Osteoblast (primary cell): ENCODE measurements at regions not wholly inside any gene's neighbourhood (a gene's known extent, or its start where the extent isn't known, plus 50 kb on each side); places are given as distances from the start of the nearest gene placed in this dataset.

Experiments
- DNase-seq: peaks from one replicate; pipeline ENCODE4 v3.0.0; 2011; ENCODE audit warnings: low spot score, mixed read lengths; ENCODE audit not compliant: insufficient read length; ENCODE audit errors: missing footprints
- H2AFZ ChIP-seq: 2 replicates; pipeline ENCODE4 v1.6.0; 2011; ENCODE audit warnings: mild to moderate bottlenecking, low read length
- H3K27ac ChIP-seq: 2 replicates; pipeline ENCODE4 v1.5.1; 2011; ENCODE audit warnings: mild to moderate bottlenecking, low read depth, low read length, moderate library complexity
- H3K27me3 ChIP-seq: 2 replicates; pipeline ENCODE4 v1.6.0; 2012; ENCODE audit warnings: mild to moderate bottlenecking, control low read depth, inconsistent platforms, low read length, moderate library complexity; ENCODE audit not compliant: insufficient read depth
- H3K36me3 ChIP-seq: 2 replicates; pipeline ENCODE4 v1.5.1; 2011; ENCODE audit warnings: mild to moderate bottlenecking, low read length, control low read depth, moderate library complexity; ENCODE audit not compliant: insufficient read depth
- H3K4me1 ChIP-seq: 2 replicates; pipeline ENCODE4 v1.5.1; 2011; ENCODE audit warnings: mild to moderate bottlenecking, low read length, control low read depth, moderate library complexity; ENCODE audit not compliant: insufficient read depth
- H3K4me2 ChIP-seq: 2 replicates; pipeline ENCODE4 v1.6.0; 2011; ENCODE audit warnings: mild to moderate bottlenecking, low read length; ENCODE audit not compliant: insufficient read depth
- H3K4me3 ChIP-seq: fragments of 200-600 bp; sonication (generic); 3 replicates; pipeline ENCODE4 v1.5.1; 2012; ENCODE audit warnings: mild to moderate bottlenecking, low read length, inconsistent platforms; ENCODE audit not compliant: insufficient read depth
- H3K79me2 ChIP-seq: 2 replicates; pipeline ENCODE4 v1.6.0; 2012; ENCODE audit warnings: mild to moderate bottlenecking, low read length, control low read depth, inconsistent platforms; ENCODE audit not compliant: insufficient read depth
- H3K9me3 ChIP-seq: 2 replicates; pipeline ENCODE4 v1.5.1; 2011; ENCODE audit warnings: low read depth, low read length, control low read depth
- H4K20me1 ChIP-seq: 2 replicates; pipeline ENCODE4 v1.6.0; 2012; ENCODE audit warnings: mild to moderate bottlenecking, low read length, control low read depth; ENCODE audit not compliant: insufficient read depth
- TF ChIP-seq, protein P1 (sequence below): IDR thresholded peaks from 2 replicates; pipeline ENCODE4 v1.5.1; 2011; ENCODE audit warnings: mild to moderate bottlenecking, low read depth, low read length, moderate library complexity; ENCODE audit errors: extremely low read depth

DNA sequence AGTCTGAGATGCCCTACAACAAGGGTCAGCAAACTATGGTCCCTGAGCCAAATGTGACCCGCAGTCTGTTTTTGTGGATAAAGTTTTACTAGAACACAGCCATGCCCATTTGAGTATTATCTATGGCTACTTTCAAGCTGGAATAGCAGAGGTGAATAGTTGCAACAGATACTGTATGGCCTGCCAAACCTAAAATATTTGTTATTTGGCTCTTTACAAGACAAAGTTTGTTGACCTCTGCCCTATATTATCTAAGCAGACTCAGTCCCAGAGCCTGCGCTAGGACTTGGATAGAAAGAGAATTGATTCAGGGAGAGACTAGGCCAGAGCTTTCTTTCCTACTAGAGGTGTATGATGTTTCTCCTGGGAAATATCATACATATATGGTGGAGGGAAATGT is 81.7 kb upstream of the NMNAT3 start:
- no peak overlapping the region for H3K4me2 ChIP-seq
- DNase-seq, result no peak

DNA sequence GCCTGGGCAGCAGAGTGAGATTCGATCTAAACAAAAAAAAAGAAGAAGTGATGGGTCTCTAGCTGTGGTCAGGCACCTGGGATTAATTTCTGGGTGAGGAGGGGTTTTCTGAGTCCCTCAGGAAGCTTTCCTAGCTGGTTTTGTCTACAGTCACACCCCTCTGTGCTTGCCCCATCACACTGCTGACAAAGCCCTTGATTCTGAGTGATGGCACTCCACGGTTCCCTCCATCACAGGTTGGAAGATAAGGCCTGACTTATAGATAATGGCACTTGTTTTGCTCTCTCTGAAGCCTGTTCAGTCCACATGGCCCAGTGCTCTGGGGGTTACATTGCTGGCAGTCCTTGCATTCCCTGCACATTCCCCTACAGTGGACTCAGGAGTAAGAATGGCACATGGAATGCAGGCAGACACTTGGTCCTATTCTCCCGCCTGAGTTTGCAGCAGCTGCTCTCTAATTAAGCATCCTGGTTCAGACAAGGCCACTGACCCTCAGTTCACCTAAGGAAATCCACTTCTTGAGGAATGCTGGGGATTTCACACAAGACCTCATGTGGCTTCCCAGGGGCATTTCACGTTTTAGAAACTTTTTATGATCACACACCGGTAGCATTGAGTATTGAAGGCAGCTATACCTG is 81.0 kb upstream of the NMNAT3 start:
- Histone ChIP-seq H4K20me1 (no peaks in the 10 kb centered on the region), H3K36me3 (no peaks in the 10 kb centered on the region), H3K27me3 (no peaks in the 10 kb centered on the region), H3K4me2 (no peak overlapping the region), H3K4me1 (no peaks in the 10 kb centered on the region), H3K27ac (no peak overlapping the region), H2AFZ (no peak overlapping the region), H3K79me2 (no peaks in the 10 kb centered on the region), H3K4me3 (no peak overlapping the region), H3K9me3 (no peaks in the 10 kb centered on the region)
- DNase-seq, result no peak
- TF ChIP-seq, protein P1, sequence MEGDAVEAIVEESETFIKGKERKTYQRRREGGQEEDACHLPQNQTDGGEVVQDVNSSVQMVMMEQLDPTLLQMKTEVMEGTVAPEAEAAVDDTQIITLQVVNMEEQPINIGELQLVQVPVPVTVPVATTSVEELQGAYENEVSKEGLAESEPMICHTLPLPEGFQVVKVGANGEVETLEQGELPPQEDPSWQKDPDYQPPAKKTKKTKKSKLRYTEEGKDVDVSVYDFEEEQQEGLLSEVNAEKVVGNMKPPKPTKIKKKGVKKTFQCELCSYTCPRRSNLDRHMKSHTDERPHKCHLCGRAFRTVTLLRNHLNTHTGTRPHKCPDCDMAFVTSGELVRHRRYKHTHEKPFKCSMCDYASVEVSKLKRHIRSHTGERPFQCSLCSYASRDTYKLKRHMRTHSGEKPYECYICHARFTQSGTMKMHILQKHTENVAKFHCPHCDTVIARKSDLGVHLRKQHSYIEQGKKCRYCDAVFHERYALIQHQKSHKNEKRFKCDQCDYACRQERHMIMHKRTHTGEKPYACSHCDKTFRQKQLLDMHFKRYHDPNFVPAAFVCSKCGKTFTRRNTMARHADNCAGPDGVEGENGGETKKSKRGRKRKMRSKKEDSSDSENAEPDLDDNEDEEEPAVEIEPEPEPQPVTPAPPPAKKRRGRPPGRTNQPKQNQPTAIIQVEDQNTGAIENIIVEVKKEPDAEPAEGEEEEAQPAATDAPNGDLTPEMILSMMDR, result no peak

More for the DNA sequence above, 81.7 kb upstream of the NMNAT3 start:
- no peaks in the 10 kb centered on the region for H3K27me3 ChIP-seq
- TF ChIP-seq, protein P1, result no peak
- H3K9me3 ChIP-seq, result no peaks in the 10 kb centered on the region
- H3K4me1 ChIP-seq, result peaks cover 7% of the 10 kb centered on the region
- H4K20me1 ChIP-seq, result no peaks in the 10 kb centered on the region
- no peaks in the 10 kb centered on the region for H3K79me2 ChIP-seq
- no peak overlapping the region for H3K4me3 ChIP-seq
- H3K36me3 ChIP-seq, result no peaks in the 10 kb centered on the region
- H3K27ac ChIP-seq, result no peak overlapping the region
- no peak overlapping the region for H2AFZ ChIP-seq

DNA sequence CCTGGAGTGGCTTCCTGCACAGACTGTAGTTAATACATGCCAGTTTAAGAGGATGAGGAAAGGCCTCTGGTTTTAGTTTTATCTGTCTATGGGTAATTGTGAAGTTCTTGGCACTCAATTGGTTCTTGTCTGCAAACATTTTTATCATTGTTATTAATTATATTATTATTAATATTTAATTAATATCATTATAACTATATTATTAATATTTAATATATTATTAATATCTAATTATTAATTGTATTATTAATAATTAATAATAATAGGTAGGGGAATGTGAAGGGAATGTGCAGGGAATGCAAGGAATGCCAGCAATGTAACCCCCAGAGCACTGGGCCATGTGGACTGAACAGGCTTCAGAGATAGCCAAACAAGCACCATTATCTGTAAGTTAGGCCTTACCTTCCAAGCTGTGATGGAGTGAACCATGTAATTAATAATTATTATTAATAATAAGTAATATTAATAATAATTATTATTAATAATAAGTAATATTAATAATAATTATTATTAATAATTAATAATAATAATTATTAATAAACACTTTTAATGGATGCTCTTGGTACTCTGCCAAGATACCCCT is 79.8 kb upstream of the NMNAT3 start:
- no peak for DNase-seq
- Histone ChIP-seq H3K9me3 (no peaks in the 10 kb centered on the region), H3K4me2 (no peak overlapping the region), H3K4me3 (no peak overlapping the region), H3K27me3 (no peaks in the 10 kb centered on the region), H3K79me2 (no peaks in the 10 kb centered on the region), H3K27ac (no peak overlapping the region), H3K36me3 (no peaks in the 10 kb centered on the region), H4K20me1 (no peaks in the 10 kb centered on the region), H3K4me1 (no peaks in the 10 kb centered on the region), H2AFZ (no peak overlapping the region)
- TF ChIP-seq, protein P1, result no peak

DNA sequence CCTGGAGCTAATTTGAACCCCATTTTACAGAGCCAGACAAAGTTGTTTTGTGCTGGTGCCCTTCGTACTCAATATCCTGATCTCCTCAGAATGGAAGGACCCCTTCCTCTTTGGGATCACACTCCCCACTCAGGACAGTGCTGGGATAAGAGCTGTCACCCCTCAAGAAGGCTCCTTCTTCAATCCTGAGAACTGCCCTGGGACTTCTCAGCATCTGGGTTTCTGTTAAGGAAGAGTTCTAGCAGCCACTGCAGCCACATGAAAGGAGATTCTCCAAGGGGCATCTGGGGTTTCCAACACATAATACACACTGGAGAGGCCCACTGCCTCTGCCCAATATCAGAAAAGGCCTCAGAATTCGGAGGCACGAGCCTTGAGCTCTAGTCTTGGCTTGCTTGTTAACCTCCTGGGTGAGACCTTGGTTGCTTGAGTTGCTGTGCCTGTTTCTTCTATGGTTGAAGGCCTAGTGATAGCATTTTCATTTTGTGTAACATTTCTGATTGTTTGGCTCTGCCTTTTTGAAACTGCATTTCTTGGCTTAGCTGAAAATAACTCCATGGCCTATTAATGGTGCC is 78.8 kb upstream of the NMNAT3 start:
- Histone ChIP-seq H3K4me3 (no peak overlapping the region), H2AFZ (no peak overlapping the region), H3K27ac (no peak overlapping the region), H3K79me2 (no peaks in the 10 kb centered on the region), H4K20me1 (no peaks in the 10 kb centered on the region), H3K9me3 (no peaks in the 10 kb centered on the region), H3K4me1 (no peaks in the 10 kb centered on the region), H3K4me2 (no peak overlapping the region), H3K27me3 (no peaks in the 10 kb centered on the region), H3K36me3 (no peaks in the 10 kb centered on the region)
- no peak for DNase-seq
- TF ChIP-seq, protein P1, result no peak
